IPS DF 6.9 (cell line): ENCODE measurements at regions not wholly inside any gene's neighbourhood (a gene's known extent, or its start where the extent isn't known, plus 50 kb on each side); places are given as distances from the start of the nearest gene placed in this dataset.
"Not testable (repeated sequence)": the region's sequence is repeated elsewhere in the genome, so short reads cannot be mapped to it uniquely, and the experiment has no call there.

ENCODE experiments used
- DNase-seq: peaks from one replicate; pipeline ENCODE4 v3.0.0-alpha.2; 2013; ENCODE audit warnings: low read depth, low spot score
- H3K27ac ChIP-seq: one replicate; pipeline ENCODE4 v1.5.1; 2013; ENCODE audit warnings: low read length, control low read depth
- H3K27me3 ChIP-seq: 2 replicates; pipeline ENCODE4 v1.6.1; 2013; ENCODE audit warnings: mild to moderate bottlenecking, low read length; ENCODE audit not compliant: control insufficient read depth, insufficient read depth
- H3K36me3 ChIP-seq: 2 replicates; pipeline ENCODE4 v1.6.1; 2013; ENCODE audit warnings: low read length; ENCODE audit not compliant: control insufficient read depth, insufficient read depth
- H3K4me1 ChIP-seq: 2 replicates; pipeline ENCODE4 v1.6.1; 2013; ENCODE audit warnings: low read length; ENCODE audit not compliant: control insufficient read depth, insufficient read depth
- H3K4me3 ChIP-seq: 2 replicates; pipeline ENCODE4 v1.5.1; 2013; ENCODE audit warnings: mild to moderate bottlenecking, low read length
- H3K9me3 ChIP-seq: 2 replicates; pipeline ENCODE4 v1.6.1; 2013; ENCODE audit warnings: low read length, inconsistent platforms; ENCODE audit not compliant: control insufficient read depth, insufficient read depth
- WGBS: extraction: QIAGEN DNeasy Blood & Tissue Kit; methylation state at CpG from one replicate; pipeline ENCODE4 v1.1.7; 2013; ENCODE audit warnings: mixed read lengths, missing lambda C conversion rate; ENCODE audit not compliant: insufficient read length, insufficient coverage; 5-methylcytosine and 5-hydroxymethylcytosine counted together

DNA sequence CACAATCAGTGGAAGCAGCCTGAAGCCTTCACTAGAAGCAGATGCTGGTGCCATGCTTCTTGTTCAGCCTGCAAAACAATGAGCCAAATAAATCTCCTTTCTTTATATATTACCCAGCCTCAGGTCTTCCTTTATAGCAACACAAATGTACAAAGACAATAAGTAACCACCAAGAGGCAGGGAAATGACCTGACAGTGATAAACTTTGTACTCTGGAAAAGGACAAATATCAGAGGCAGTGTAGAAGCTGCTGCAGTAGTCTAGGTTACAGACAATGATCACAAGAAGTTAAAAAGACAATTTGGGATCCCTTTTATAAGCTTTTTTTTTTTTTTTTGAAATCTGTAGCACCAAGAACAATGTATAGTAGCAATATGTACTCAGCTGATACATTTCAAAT lies 760.3 kb downstream of the TTLL7 start:
- DNase-seq, H3K9me3 ChIP-seq, H3K4me1 ChIP-seq, H3K36me3 ChIP-seq, H3K4me3 ChIP-seq, H3K27ac ChIP-seq, H3K27me3 ChIP-seq: not testable (repeated sequence)

DNA sequence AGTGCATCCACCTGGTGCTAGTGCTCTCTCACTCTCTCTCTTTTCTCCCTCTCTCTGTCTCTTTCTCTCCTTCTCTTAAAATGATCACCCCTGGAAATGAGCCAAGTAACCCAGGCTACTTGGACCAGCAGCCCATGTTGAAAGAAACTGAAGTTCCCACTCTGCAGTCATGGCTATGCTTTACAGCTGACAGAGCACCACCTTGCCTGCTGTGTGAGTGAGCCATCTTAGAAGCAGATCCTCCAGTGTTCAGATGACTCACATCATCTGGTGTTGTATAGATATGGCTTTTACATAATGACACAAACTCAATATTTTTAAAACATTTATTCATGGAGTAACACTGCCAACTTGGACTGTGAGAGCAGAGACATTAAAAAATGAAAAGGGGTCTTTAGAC lies 779.1 kb downstream of the TTLL7 start:
- H3K4me1 ChIP-seq, H3K4me3 ChIP-seq, H3K36me3 ChIP-seq, DNase-seq, H3K27ac ChIP-seq, H3K9me3 ChIP-seq, H3K27me3 ChIP-seq: not testable (repeated sequence)

DNA sequence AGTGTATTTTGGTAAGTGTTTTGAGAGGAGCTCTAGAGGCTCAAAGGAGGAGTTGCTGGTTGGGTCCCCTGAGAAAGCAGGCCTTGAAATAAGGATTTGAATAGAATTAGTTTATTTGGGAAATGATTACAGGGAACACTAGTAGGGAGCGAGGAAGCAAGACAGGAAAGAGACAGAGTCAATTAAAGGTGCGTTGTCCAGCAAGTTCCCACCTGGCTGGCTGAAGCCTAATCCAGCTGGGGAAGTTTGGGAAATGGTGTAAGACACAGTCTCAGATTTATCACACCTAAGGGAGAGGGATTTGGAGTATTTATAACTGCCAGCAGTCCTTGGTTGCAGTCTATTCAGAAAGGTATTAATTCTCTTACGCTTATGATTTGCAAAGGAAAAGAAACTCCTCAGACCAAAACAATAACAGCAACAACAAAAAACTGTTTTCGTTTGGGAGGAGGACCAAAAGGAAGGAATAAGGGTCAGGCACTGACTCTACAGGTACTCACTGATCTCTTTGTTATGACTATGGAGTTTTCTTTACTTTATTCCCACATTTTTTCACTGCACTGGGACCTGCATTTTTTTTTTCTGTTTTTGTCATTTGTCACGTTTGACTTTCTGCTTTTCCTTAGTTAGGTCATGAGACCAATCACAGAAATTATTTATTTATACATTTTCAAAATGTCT lies 780.8 kb downstream of the TTLL7 start:
- H3K36me3 ChIP-seq, H3K9me3 ChIP-seq, DNase-seq, H3K4me1 ChIP-seq, H3K27me3 ChIP-seq, H3K27ac ChIP-seq, H3K4me3 ChIP-seq: not testable (repeated sequence)
- no CpG with 5 or more reads among the region's 5 CpGs for WGBS

DNA sequence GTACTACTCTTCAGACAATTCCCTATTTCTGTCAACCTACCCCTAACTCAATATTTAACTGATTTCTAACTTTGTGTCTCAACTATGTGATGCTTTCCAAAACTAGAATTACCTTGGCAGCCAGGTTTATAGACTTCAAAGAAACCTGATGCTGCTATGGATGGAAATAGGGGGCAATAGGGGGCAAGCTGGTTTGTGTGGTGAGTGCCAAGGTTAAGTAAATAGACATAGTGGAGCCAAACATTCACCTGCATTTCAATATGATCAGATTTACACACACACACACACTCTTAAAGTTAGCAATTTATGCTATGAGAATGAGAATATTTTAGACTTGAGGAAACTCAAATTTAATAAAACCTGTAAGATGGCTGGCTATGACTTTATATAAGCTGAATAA lies 784.6 kb downstream of the TTLL7 start:
- H3K4me3 ChIP-seq, DNase-seq, H3K9me3 ChIP-seq, H3K27me3 ChIP-seq, H3K27ac ChIP-seq, H3K36me3 ChIP-seq, H3K4me1 ChIP-seq: not testable (repeated sequence)

DNA sequence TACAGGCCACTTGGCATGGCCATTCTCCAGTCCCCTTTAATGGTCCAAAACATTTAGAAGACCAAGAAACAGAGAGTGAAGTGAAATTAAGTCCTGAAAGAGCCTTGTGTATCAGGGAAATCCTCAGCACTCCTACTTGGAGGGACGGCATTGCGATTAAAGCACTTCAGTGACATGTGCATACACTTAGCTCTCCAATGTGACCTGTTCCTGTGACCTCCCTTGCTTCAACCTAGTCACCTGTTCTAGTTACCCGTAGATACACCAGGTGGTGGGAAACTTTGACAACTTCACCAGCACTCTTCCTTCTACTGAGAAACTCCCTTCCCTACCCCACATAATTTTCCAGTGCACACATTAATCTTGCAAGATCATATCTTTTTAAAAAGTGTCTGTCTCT lies 785.3 kb downstream of the TTLL7 start:
- no CpG with 5 or more reads among the region's 3 CpGs for WGBS
- not testable (repeated sequence) for DNase-seq, H3K27me3 ChIP-seq, H3K4me1 ChIP-seq, H3K27ac ChIP-seq, H3K9me3 ChIP-seq, H3K4me3 ChIP-seq, H3K36me3 ChIP-seq

DNA sequence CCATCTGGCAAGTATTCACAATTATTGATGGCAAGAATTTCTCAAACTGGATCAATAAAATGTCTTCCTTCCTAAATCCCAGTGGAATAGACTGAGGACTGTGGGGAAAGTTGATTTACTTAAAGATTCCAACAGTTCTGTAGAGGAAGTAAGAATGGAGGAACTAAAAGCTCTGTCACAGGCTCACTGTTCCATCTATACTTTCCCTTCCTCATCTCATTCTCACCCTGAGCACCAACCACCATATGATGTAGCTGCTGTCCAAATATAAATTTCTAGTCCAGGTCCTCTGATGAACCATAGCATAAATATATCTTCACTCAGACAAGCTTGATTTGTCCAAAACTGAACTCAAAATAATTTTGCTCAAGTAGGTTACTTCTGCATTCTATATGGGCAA lies 786.9 kb downstream of the TTLL7 start:
- not testable (repeated sequence) for H3K36me3 ChIP-seq

DNA sequence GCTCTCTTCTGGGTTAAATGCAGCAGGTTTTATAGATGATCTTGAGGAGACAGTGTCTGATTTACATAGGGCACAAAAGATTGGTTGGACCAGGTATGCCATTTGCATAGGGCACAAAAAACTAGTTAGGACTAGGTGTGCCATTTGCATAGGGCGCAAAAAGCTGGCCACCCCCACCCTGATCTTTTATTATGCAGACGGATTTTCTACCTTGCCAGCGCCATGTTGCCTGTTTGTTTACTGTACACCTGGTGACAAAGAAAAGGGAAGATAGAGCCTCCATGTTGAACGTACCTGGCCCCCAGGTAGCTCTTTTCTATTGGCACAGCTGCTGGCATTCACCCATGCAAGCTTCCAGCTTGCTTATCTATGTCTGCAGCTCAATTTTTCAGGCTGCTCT lies 790.4 kb downstream of the TTLL7 start:
- H3K4me1 ChIP-seq, DNase-seq, H3K4me3 ChIP-seq, H3K27me3 ChIP-seq, H3K27ac ChIP-seq, H3K9me3 ChIP-seq, H3K36me3 ChIP-seq: not testable (repeated sequence)
- no CpG with 5 or more reads among the region's 4 CpGs for WGBS

More for the DNA sequence above, 786.9 kb downstream of the TTLL7 start:
- not testable (repeated sequence) for H3K4me3 ChIP-seq, H3K9me3 ChIP-seq, DNase-seq, H3K27ac ChIP-seq, H3K4me1 ChIP-seq, H3K27me3 ChIP-seq

DNA sequence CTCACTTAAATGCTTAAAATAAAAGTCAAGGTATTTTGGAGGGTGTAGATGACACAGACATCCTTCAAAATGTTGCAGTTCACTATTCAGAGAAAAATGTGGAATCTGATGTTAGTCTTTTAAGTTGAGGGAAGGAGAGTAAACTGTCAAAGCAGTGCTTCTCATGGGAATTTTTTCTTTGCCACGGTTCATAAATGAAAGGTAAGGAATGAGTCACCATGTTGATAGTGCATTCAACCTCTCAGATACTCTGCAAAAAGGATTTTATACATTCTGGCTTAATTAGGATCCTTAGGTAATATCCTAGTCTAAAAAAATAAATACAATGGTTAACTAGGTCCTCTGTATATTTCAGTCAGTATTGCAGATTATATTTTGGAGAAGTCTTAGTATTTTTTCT lies 804.3 kb downstream of the TTLL7 start:
- WGBS, result no CpG with 5 or more reads among the region's 1 CpG

DNA sequence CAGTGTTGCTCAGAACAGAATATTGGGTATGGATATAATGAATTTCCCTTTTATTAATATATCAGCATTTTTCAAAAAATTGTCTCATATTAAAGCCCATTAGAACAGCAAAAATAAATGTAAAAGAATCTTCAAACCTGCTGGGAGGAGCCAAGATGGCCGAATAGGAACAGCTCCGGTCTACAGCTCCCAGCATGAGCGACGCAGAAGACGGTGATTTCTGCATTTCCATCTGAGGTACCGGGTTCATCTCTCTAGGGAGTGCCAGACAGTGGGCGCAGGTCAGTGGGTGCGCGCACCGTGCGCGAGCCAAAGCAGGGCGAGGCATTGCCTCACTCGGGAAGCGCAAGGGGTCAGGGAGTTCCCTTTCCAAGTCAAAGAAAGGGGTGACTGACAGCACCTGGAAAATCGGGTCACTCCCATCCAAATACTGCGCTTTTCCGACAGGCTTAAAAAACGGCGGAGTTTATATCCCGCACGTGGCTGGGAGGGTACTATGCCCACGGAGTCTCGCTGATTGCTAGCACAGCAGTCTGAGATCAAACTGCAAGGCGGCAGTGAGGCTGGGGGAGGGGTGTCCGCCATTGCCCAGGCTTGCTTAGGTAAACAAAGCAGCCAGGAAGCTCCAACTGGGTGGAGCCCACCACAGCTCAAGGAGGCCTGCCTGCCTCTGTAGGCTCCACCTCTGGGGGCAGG lies 816.8 kb downstream of the TTLL7 start:
- H3K9me3 ChIP-seq, H3K4me1 ChIP-seq, H3K27me3 ChIP-seq, DNase-seq, H3K27ac ChIP-seq, H3K36me3 ChIP-seq: not testable (repeated sequence)
- no CpG with 5 or more reads among the region's 26 CpGs for WGBS
- peak overlapping the region; percentile 28; the same call in 1 of the 2 replicates for H3K4me3 ChIP-seq

More for the DNA sequence above, 804.3 kb downstream of the TTLL7 start:
- H3K36me3 ChIP-seq, DNase-seq, H3K9me3 ChIP-seq, H3K27me3 ChIP-seq, H3K4me1 ChIP-seq, H3K4me3 ChIP-seq, H3K27ac ChIP-seq: not testable (repeated sequence)

DNA sequence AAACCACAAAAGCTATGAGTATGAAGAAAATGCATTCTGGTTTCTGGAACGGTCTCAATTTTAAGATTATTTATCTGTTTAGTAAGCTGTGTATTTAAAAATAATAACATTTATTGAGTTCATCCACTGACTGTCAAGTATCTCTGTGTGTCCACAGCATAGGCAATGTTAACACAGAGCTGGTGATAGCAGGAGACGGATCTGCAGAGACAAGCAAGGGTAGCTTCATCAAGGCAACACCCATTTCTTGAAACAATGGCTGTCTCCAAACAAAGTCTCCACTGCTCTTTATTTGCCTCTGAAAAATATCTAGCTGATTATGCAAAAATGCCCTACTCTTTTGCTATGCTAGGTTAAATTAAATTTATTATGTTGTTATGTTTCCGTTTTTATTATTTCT lies 818.3 kb downstream of the TTLL7 start:
- DNase-seq, H3K4me1 ChIP-seq, H3K27me3 ChIP-seq, H3K9me3 ChIP-seq, H3K4me3 ChIP-seq, H3K27ac ChIP-seq, H3K36me3 ChIP-seq: not testable (repeated sequence)
- WGBS, result no CpG with 5 or more reads among the region's 3 CpGs

DNA sequence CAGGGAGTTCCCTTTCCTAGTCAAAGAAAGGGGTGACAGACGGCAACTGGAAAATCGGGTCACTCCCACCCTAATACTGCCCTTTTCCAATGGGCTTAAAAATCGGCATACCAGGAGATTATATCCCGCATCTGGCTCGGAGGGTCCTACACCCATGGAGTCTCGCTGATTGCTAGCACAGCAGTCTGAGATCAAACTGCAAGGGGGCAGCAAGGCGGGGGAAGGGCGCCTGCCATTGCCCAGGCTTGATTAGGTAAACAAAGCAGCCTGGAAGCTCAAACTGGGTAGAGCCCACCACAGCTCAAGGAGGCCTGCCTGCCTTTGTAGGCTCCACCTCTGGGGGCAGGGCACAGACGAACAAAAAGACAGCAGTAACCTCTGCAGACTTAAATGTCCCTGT lies 831.3 kb downstream of the TTLL7 start:
- not testable (repeated sequence) for DNase-seq, H3K4me1 ChIP-seq, H3K9me3 ChIP-seq, H3K27me3 ChIP-seq, H3K4me3 ChIP-seq, H3K36me3 ChIP-seq, H3K27ac ChIP-seq
- WGBS, result no CpG with 5 or more reads among the region's 9 CpGs
